ENCODE measurements at regions not wholly inside any gene's neighbourhood (a gene's known extent, or its start where the extent isn't known, plus 50 kb on each side); places are given as distances from the start of the nearest gene placed in this dataset.
"Not testable (repeated sequence)": the region's sequence is repeated elsewhere in the genome, so short reads cannot be mapped to it uniquely, and the experiment has no call there.

DNA sequence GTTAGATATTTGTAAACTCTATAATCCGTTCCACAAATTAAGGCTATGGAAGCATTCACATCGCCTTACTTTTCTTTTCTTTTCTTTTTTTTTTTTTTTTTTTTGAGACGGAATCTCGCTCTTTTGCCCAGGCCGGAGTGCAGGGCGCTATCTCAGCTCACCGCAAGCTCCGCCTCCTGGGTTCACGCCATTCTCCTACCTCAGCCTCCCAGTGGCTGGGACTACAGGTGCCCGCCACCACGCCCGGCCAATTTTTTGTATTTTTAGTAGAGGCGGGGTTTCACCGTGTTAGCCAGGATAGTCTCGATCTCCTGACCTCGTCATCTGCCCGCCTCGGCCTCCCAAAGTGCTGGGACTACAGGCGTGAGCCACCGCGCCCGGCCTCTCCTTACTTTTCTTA lies 104.1 kb upstream of the SLC27A6 start:
- H3K9ac ChIP-seq (replicated peaks; ENCODE audit: extremely low read depth, insufficient read depth, low read length); H3K9me3 ChIP-seq (replicated peaks; ENCODE audit: control insufficient read depth, insufficient read depth, low read length); POLR2A ChIA-PET; dilution Hi-C loops (cut with MboI; ENCODE audit: extremely low pct_ligation_motif_present, low sequenced_read_pairs); FAIRE-seq; H3K27me3 ChIP-seq (ENCODE audit: control insufficient read depth in 2 of 2, insufficient read depth in 2 of 2, low read length in 2 of 2); H3K4me2 ChIP-seq (ENCODE audit: insufficient read depth, low read length); H3K79me2 ChIP-seq (ENCODE audit: control insufficient read depth, insufficient read depth, low read length); BruUV-seq (replicated peaks); H4K20me1 ChIP-seq (replicated peaks; ENCODE audit: control insufficient read depth, extremely low read depth, insufficient read depth, low read length); H3K4me1 ChIP-seq (ENCODE audit: control insufficient read depth, extremely low read depth, insufficient read depth, low read length); DNase-seq (ENCODE audit: low read depth, low spot score); H3K36me3 ChIP-seq (ENCODE audit: control insufficient read depth in 2 of 2, extremely low read depth in 1 of 2, insufficient read depth in 2 of 2, low read length in 2 of 2); CTCF ChIA-PET; intact Hi-C loops (cut with micrococcal nuclease); H3K9me1 ChIP-seq (replicated peaks; ENCODE audit: control insufficient read depth, extremely low read depth, insufficient read depth, low read length); H3K27ac ChIP-seq (ENCODE audit: insufficient read depth, low read depth, low read length); H2AFZ ChIP-seq (ENCODE audit: low read depth, low read length); H3K4me3 ChIP-seq (replicated peaks in 1 of 3; ENCODE audit: insufficient read depth in 1 of 3, low read depth in 1 of 3, low read length in 3 of 3): not testable (repeated sequence)

DNA sequence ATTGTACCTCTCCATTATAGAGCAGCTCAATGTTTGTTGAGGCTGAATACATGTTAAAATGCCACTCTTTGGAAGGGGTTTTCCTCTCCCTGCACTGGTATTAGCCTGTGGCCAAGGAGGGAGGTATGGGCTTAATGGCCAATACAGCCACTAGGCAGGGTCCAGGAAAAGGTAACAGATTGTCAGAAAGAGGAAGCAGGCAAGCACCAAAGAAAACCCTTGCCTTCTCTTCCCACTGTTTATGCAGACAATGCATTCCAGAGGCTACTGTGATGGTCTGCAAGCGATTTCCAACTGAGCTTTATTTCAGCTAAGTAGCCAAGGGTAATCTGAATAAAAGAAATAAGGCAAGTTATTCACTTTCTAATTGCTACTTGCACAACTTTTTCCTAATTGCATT lies 95.3 kb upstream of the SLC27A6 start:
- Histone ChIP-seq H3K36me3 (ENCODE audit: control insufficient read depth in 2 of 2, extremely low read depth in 1 of 2, insufficient read depth in 2 of 2, low read length in 2 of 2) (no peaks in the 10 kb centered on the region), H3K27ac (ENCODE audit: insufficient read depth, low read depth, low read length) (no peak overlapping the region), H4K20me1 (replicated peaks; ENCODE audit: control insufficient read depth, extremely low read depth, insufficient read depth, low read length) (no peaks in the 10 kb centered on the region), H3K4me3 (replicated peaks in 1 of 3; ENCODE audit: insufficient read depth in 1 of 3, low read depth in 1 of 3, low read length in 3 of 3) (no peak overlapping the region), H3K9ac (replicated peaks; ENCODE audit: extremely low read depth, insufficient read depth, low read length) (no peak overlapping the region), H3K4me1 (ENCODE audit: control insufficient read depth, extremely low read depth, insufficient read depth, low read length) (no peaks in the 10 kb centered on the region), H3K79me2 (ENCODE audit: control insufficient read depth, insufficient read depth, low read length) (no peaks in the 10 kb centered on the region), H3K4me2 (ENCODE audit: insufficient read depth, low read length) (no peak overlapping the region), H2AFZ (ENCODE audit: low read depth, low read length) (no peak overlapping the region), H3K9me1 (replicated peaks; ENCODE audit: control insufficient read depth, extremely low read depth, insufficient read depth, low read length) (no peaks in the 10 kb centered on the region), H3K9me3 (replicated peaks; ENCODE audit: control insufficient read depth, insufficient read depth, low read length) (no peaks in the 10 kb centered on the region), H3K27me3 (ENCODE audit: control insufficient read depth in 2 of 2, insufficient read depth in 2 of 2, low read length in 2 of 2) (peaks cover 0 to 4% of the 10 kb centered on the region in 2 experiments)
- no TSS peak for BruUV-seq (replicated peaks)
- ChIA-PET CTCF (no interaction called here), POLR2A (no interaction called here)
- FAIRE-seq (no peak), DNase-seq (ENCODE audit: low read depth, low spot score) (no peak)
- intact Hi-C loops (cut with micrococcal nuclease): loop anchor here (5.0 kb wide), 1 partner anchor 943 kb away; no protein-coding TSS in a partner anchor
- TF ChIP-seq POLR2A (IDR thresholded peaks at IDR 0.05; ENCODE audit: low read depth, low read length) (no peak), GATA2 (IDR thresholded peaks at IDR 0.05; ENCODE audit: insufficient read depth, insufficient read length, low read depth, low read length) (no peak), EZH2 (IDR thresholded peaks at IDR 0.05; ENCODE audit: borderline replicate concordance, low read depth, low read length, severe bottlenecking) (no peak), FOS (IDR thresholded peaks at IDR 0.05; ENCODE audit: borderline replicate concordance, insufficient read depth, low read length) (no peak), MYC (IDR thresholded peaks at IDR 0.05; ENCODE audit: low read depth, low read length) (no peak), POLR2AphosphoS5 (IDR thresholded peaks at IDR 0.05; ENCODE audit: insufficient read depth, low read depth, low read length) (no peak), JUN (IDR thresholded peaks at IDR 0.05; ENCODE audit: borderline replicate concordance, insufficient read depth, insufficient read length, low read depth) (no peak)
- TF ChIP-seq, protein P1, sequence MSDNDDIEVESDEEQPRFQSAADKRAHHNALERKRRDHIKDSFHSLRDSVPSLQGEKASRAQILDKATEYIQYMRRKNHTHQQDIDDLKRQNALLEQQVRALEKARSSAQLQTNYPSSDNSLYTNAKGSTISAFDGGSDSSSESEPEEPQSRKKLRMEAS (IDR thresholded peaks at IDR 0.05; ENCODE audit: insufficient read depth, insufficient read length): no peak
- TF ChIP-seq, protein P2, sequence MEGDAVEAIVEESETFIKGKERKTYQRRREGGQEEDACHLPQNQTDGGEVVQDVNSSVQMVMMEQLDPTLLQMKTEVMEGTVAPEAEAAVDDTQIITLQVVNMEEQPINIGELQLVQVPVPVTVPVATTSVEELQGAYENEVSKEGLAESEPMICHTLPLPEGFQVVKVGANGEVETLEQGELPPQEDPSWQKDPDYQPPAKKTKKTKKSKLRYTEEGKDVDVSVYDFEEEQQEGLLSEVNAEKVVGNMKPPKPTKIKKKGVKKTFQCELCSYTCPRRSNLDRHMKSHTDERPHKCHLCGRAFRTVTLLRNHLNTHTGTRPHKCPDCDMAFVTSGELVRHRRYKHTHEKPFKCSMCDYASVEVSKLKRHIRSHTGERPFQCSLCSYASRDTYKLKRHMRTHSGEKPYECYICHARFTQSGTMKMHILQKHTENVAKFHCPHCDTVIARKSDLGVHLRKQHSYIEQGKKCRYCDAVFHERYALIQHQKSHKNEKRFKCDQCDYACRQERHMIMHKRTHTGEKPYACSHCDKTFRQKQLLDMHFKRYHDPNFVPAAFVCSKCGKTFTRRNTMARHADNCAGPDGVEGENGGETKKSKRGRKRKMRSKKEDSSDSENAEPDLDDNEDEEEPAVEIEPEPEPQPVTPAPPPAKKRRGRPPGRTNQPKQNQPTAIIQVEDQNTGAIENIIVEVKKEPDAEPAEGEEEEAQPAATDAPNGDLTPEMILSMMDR (IDR thresholded peaks at IDR 0.05; ENCODE audit: extremely low read depth in 1 of 2, insufficient read depth in 1 of 2, low read depth in 1 of 2, low read length in 2 of 2): no peak
- dilution Hi-C loops (cut with MboI; ENCODE audit: extremely low pct_ligation_motif_present, low sequenced_read_pairs): no loop called here

All from endothelial cell of umbilical vein (primary cell).